GM19023 (cell line): ENCODE measurements at regions not wholly inside any gene's neighbourhood (a gene's known extent, or its start where the extent isn't known, plus 50 kb on each side); places are given as distances from the start of the nearest gene placed in this dataset.

Source experiments
- ATAC-seq: cut with Tn5 transposase; IDR thresholded peaks from one replicate; pipeline ENCODE4 v1.9.1; 2021; ENCODE audit warnings: mild to moderate bottlenecking, moderate library complexity; ENCODE audit not compliant: unreplicated experiment

GRCh38 chr1:106889059-106889458, 167.4 kb upstream of the PRMT6 start:
- ATAC-seq, result no peak

- ATAC-seq, result no peak
Measured at GRCh38 chr1:106889583-106889982, 166.9 kb upstream of the PRMT6 start.

DNA sequence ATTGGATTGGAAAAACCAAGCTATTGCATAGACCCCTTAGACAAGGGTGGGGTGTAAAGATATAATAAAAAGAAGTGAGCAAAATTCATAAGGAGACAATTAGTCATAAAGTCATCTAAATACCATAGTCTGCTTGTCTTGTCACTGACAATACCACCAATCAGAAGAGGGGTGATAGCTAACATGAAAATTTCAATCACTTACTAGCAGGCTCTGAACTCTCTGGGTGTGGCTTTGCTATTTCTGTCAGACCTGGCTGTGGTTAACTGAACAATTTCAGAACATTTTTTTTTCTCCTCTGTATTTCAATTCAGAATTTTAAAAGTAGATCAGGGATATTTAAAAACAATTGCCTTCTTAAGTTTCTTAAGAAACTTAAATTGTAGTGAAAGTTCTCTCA, 158.5 kb upstream of the PRMT6 start:
- ATAC-seq, result no peak

- ATAC-seq, result no peak
Measured at GRCh38 chr1:106899644-106900043, 156.8 kb upstream of the PRMT6 start.

GRCh38 chr1:106907795-106908194, 148.7 kb upstream of the PRMT6 start:
- ATAC-seq, result peak; percentile 99

GRCh38 chr1:106908689-106909088, 147.8 kb upstream of the PRMT6 start:
- no peak for ATAC-seq

- ATAC-seq, result no peak
Measured at GRCh38 chr1:106910798-106911197, 145.7 kb upstream of the PRMT6 start.

DNA sequence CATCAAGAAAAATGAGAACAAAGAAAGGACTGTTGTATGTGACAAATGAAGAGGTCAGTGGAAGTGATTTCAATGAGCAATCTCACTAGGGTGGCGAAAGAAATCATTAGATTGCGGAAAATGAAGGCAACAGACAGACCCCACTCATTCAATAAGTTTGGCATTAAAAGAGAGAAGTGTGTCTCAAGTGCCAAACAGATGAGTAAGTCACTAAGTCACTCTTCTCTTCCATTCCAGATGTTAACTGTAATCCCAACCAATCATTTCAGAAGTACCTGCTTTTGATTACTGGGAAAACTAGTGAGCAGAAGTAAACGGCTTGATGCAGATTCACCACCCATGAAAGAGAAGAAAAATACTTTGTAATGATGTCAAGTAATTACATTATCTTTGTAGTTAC, 144.3 kb upstream of the PRMT6 start:
- no peak for ATAC-seq

DNA sequence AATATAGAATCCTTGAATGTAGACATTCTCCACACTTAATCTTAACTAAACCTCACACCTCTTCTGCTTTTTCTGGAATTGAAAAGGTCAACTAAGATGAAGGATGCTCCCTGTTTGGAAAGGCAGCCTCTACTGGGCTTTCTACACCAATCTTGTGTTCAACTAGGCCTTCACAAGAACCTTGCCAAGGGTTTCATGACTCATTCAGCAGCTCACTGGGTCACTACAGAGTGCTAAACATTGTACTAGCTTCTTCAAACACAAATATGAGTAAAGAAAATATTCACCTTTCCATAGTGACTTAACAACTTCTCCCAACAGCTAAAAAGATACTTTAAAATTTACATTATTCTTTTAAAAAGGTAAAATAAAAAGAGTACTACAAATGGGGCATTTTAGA, 135.3 kb upstream of the PRMT6 start:
- ATAC-seq, result no peak

GRCh38 chr1:106924360-106924759, 132.1 kb upstream of the PRMT6 start:
- no peak for ATAC-seq

DNA sequence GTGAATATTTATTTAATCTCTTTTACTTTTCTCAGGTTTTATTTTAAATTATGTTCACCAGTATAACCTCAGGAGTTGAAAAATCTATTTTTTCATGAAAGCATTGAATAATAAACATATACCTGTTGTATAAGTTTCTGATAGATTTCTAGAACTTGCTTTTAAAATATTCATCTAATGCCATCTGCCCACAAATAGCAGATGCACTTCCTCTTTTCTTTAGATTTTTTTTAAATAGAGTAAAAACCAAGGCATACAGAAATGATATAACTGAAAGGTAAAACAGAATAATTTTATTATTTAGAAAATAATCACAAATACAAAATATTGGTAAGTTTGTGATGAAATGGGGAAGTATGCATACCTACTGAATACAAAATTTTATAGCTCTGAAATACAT, 130.7 kb upstream of the PRMT6 start:
- no peak for ATAC-seq

DNA sequence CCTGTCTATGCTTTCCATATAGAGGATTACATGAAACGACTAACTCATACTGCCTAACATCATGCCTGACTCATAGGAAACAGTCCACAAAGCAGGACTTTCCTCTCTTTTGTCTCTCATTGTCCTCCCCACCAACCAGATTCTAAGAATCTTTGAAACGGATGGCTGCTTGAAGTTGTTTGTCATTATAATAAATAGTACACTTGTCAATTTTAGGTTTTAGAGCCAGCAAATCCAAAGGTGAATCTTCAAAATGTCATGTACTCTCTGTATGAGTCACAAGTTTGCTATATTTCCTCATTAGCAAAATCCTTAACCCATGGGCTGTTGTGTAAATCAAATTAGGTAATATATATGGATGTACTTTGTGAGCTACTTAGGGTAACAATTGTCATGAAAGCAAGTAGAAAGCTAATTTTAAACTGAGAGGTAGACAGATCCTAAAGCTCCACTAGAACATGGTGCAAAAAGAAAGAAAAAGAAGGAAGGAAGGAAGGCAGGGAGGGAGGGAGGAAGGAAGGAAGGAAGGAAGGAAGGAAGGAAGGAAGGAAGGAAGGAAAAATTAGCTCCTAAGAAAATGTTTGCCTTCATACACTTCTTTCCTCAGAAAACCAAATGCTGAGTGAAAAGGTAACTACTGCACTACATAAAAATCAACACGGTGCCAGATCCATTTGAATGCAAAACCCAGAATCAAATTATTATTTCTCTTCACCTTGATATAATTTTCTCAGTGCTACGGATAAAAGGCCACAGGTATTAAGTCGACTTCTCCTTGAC, 129.5 kb upstream of the PRMT6 start:
- no peak for ATAC-seq

DNA sequence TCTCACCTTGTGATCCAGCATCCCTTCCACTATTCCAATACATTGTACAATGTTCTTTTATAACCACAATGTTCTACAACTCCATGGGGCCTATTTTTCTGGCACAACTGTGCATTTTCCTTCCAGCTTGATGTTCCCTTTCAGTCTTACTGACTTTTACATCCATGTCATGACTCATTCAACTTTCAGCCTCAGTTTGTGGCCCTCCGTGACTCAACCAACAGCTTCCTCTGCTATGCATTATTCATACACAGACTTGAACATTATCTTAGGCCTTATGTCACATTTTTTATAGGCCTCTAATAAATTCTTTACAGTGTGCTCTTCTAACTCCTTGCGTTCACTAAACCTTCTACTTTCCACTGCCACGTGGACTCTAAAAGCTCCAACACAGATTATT, 119.4 kb upstream of the PRMT6 start:
- ATAC-seq, result no peak

- no peak for ATAC-seq
Measured at GRCh38 chr1:106944721-106945120, 111.8 kb upstream of the PRMT6 start.

DNA sequence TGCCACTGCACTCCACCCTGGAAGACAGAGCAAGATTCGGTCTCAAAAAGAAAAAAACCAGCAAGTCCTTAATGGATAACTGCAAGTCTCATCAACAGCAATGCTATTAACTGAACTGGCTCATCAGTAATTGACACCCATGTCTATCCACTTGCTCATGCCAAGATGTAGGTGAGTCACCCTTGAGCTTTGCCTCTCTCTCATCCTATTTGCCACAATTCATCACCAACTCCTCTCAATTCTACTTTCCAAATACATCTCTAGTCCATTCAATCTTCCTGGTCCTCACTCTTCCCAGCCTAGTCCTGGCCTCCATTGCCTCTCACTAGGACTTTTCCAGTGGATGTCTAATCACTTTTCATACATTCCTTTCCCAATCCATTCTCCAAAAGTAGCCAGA, 103.7 kb upstream of the PRMT6 start:
- no peak for ATAC-seq

DNA sequence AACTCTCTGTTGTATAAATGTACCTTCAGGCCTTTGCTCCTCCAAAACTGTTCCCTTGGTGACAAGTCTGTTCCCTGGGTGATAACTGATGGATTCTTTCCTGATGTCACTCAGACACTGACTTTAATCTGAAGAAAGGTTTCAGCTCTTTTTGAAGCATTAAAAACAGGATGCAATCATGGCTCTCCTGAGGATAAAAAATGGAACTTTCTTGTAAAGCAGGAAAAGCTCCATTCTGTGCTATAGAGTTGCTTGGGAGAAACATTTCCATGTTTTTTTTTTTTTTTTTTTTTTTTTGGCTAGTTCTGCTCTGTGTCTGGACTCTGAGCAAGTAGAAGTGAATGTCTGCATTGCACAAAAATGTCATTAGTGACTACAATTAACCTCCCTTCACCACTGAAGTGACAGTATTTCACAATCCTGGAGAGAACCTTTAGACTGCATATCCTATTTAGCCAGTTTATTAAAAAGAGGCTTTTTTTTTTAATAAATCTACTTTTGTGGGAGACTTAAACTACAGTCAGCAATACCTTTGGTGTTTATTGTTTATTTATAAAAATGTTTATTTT, 101.7 kb upstream of the PRMT6 start:
- ATAC-seq, result no peak

- no peak for ATAC-seq
Measured at GRCh38 chr1:106956721-106957120, 99.8 kb upstream of the PRMT6 start.

DNA sequence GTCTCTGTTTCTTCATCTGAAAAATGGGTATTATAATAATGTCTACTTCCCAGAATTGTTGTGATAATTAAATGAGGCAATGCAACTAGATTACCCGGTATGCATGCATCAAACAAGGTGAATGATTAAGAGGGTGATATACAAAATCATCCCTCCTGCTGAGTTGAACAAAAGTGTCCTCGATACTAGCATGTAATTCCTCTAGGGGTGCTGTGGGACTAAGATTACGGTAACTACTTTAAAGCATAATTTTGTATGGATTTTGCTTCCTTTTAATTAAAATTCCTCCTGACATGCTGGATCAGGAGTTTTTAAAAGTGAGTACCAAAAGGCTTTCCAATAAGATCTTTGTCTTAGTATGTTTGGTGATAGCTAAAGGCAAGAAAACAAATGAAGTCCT, 98.7 kb upstream of the PRMT6 start:
- ATAC-seq, result no peak

- ATAC-seq, result no peak
Measured at GRCh38 chr1:106960412-106960811, 96.1 kb upstream of the PRMT6 start.

DNA sequence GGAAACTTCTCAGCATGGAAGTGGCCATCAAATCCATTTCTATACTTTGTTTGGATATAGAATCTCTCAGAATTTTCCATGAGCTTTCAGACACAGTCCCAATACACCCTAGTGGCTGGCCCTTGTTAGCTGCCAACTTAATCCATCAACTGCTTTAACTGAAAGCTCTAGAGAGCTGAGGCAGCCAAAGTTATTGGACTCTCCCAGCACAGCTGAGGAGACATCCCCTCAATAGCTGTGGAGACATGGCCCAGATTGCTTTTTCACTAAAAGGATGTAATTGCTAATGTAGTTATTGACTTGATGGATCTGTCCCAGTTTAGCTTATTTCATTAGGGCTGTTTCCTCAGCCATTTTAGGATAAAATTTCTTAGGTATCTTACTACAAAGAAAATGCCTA, 94.8 kb upstream of the PRMT6 start:
- no peak for ATAC-seq

DNA sequence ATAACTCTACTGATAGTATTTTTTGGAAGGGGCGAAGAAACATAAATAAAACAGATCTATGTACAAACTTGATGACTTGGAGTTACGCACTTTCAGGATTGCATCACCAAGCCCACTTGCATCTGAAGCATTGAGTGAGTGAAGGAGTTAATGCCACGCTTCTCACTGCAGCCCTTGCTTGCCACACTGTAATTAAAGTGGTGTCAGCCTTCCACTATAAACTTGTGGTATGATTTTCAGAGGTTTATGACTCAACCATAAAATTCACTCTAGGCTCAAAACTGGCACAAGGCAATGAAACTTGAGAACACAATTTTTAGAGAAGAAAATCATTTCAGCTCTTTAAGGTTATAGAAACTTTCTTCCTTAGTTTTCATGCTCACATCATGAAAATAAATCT, 93.9 kb upstream of the PRMT6 start:
- no peak for ATAC-seq

- no peak for ATAC-seq
Measured at GRCh38 chr1:106964495-106964894, 92.0 kb upstream of the PRMT6 start.

DNA sequence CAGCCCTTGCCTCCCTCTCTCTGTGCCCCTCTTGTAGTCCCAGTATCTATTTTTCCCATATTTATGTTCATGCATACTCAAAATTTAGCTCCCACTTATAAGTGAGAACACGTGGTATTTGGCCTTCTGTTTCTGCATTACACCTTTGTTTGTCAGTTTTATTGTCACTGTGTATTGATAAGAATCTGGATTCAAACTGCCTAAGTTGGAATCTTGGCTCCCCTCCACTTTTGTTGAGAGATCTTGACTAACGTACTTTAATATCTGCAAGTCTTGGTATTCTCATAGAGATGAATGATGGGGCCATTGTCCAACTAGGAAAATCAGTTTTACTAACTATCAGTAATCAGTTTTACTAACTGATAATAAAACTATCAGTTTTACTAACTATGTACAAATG, 87.8 kb upstream of the PRMT6 start:
- ATAC-seq, result no peak
